ENCODE measurements at regions not wholly inside any gene's neighbourhood (a gene's known extent, or its start where the extent isn't known, plus 50 kb on each side); places are given as distances from the start of the nearest gene placed in this dataset.

DNA sequence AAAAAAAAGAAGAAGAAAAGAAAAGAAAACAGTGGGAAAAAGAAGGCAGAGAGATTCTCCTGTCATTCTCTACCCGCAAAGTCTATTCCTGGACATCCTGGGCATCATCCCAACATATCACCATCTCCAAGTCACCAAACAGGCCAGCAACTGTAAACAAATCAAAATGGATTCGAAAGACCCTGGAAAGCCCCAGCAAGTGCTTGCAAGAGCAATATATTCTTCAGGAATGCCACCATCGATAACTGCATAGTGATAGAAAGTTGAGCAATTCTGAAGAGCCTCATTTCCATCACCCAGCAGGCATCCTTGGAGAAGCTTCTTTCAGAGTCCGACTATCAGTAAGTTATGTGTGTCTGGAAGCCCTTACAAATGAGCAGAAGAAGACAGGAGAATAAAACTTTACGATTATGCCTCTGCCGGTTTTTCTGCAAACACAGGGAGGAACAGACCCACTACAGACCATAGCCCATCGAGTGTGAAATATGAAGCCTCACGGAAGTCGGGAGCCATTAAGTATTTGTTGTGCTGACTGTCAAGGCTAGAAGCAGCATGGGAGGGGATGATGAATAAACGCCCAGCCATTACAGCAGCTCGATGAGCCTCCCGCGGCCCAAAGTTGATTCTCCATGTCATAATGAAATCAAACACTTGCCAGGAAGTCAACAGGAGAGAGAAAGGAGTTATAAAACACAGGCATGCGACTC, 64.5 kb upstream of the SEC14L1 start:
- DNase-seq = no peak
- Mint-ChIP-seq H3K4me3 (ENCODE audit: unreplicated experiment) (no peak overlapping the region), H3K27ac (ENCODE audit: unreplicated experiment) (no peak overlapping the region), H3K9me3 (ENCODE audit: unreplicated experiment) (peaks cover 1% of the 10 kb centered on the region), H3K27me3 (ENCODE audit: unreplicated experiment) (peaks cover 4% of the 10 kb centered on the region), H3K4me1 (ENCODE audit: low read depth, unreplicated experiment) (no peaks in the 10 kb centered on the region), H3K36me3 (ENCODE audit: unreplicated experiment) (no peaks in the 10 kb centered on the region)
- TF ChIP-seq, protein P1, sequence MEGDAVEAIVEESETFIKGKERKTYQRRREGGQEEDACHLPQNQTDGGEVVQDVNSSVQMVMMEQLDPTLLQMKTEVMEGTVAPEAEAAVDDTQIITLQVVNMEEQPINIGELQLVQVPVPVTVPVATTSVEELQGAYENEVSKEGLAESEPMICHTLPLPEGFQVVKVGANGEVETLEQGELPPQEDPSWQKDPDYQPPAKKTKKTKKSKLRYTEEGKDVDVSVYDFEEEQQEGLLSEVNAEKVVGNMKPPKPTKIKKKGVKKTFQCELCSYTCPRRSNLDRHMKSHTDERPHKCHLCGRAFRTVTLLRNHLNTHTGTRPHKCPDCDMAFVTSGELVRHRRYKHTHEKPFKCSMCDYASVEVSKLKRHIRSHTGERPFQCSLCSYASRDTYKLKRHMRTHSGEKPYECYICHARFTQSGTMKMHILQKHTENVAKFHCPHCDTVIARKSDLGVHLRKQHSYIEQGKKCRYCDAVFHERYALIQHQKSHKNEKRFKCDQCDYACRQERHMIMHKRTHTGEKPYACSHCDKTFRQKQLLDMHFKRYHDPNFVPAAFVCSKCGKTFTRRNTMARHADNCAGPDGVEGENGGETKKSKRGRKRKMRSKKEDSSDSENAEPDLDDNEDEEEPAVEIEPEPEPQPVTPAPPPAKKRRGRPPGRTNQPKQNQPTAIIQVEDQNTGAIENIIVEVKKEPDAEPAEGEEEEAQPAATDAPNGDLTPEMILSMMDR (IDR thresholded peaks at IDR 0.05; ENCODE audit: partially characterized antibody, unreplicated experiment) = no peak

DNA sequence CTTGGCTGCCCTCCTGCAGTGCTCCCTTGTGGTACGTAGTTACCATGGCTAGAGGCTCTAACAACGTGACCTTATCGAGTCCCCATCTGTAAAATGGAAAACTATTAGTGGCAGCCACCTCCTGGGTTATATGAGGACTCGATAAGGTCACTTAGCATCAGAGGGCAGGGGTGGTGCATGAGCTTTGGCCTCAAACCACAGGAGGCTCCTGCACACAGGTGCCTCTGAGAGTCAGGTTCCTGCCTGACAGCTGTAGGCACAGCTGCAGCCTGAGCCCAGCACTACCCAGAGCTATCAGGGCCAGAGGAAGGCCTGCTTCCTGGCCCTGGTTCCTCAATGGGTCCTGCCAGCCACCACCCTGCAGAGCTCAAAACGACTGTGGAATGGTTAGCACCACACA, 57.2 kb upstream of the SEC14L1 start:
- Mint-ChIP-seq H3K36me3 (ENCODE audit: unreplicated experiment) (peaks cover 3% of the 10 kb centered on the region), H3K27me3 (ENCODE audit: unreplicated experiment) (peaks cover 1% of the 10 kb centered on the region), H3K4me1 (ENCODE audit: low read depth, unreplicated experiment) (no peaks in the 10 kb centered on the region), H3K27ac (ENCODE audit: unreplicated experiment) (no peak overlapping the region), H3K9me3 (ENCODE audit: unreplicated experiment) (peaks cover 2% of the 10 kb centered on the region), H3K4me3 (ENCODE audit: unreplicated experiment) (no peak overlapping the region)
- no peak for DNase-seq
- TF ChIP-seq, protein P1 (IDR thresholded peaks at IDR 0.05; ENCODE audit: partially characterized antibody, unreplicated experiment) = no peak

DNA sequence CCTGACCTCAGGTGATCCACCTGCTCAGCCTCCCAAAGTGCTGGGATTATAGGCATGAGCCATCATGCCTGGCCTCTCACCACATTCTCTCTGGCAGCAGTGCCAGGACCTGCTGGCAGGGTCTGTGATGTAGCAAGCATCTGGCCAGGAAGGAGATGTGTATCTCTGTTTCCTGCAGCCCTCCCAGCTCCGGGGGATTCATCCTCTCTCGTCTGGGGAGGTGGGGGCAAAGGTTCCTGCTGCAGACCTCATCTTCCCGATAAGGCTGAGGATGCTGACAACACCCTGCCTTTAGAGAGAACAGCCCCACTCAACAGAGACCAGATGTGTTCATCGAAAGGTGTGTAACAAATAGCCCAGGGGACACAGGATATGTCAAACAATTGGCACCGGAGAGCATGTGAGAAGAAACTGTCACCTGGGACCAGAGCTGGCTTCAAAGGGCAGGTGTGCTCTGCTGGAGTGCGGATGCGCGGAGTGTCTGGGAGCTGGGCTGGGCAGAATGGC, 54.8 kb upstream of the SEC14L1 start:
- peak overlapping the region; percentile 1 for H3K4me3 Mint-ChIP-seq (ENCODE audit: unreplicated experiment)
- H3K4me1 Mint-ChIP-seq (ENCODE audit: low read depth, unreplicated experiment) = peaks cover 2% of the 10 kb centered on the region
- H3K27me3 Mint-ChIP-seq (ENCODE audit: unreplicated experiment) = peaks cover 1% of the 10 kb centered on the region
- peaks cover 4% of the 10 kb centered on the region for H3K9me3 Mint-ChIP-seq (ENCODE audit: unreplicated experiment)
- TF ChIP-seq, protein P1 (IDR thresholded peaks at IDR 0.05; ENCODE audit: partially characterized antibody, unreplicated experiment) = no peak
- H3K27ac Mint-ChIP-seq (ENCODE audit: unreplicated experiment) = no peak overlapping the region
- peaks cover 3% of the 10 kb centered on the region for H3K36me3 Mint-ChIP-seq (ENCODE audit: unreplicated experiment)
- DNase-seq = no peak

DNA sequence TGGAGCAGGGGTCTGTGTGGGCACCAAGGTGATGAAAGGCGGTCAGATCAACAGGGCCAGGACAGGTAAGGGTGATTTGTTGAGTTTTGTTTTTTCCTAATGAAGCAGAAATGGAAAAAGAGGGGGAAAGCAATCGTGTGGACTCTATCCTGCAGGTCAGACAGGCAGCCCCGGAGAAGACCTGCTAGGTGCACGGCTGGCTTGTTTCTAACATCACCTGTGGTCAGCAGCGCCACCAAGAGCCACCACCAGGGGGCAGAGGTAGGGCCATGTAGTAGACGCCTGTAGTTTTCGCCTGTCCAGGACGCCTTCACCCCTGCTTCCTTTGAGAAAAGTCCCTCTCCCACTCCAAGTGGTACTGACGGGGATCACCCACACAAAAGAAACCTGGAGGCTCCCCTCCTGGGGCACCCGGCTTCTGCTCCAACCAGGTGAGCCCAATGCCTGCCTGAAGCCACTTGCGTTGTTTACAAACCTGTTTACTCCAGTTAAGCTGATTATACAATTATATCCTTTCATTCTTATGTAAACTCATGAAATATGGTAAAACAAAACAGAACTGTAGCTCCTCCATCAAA, 54.2 kb upstream of the SEC14L1 start:
- H3K4me1 Mint-ChIP-seq (ENCODE audit: low read depth, unreplicated experiment) = peaks cover 2% of the 10 kb centered on the region
- TF ChIP-seq, protein P1 (IDR thresholded peaks at IDR 0.05; ENCODE audit: partially characterized antibody, unreplicated experiment) = peak; percentile 97
- H3K4me3 Mint-ChIP-seq (ENCODE audit: unreplicated experiment) = peak overlapping the region; percentile 1
- peak; percentile 94 for DNase-seq
- peaks cover 4% of the 10 kb centered on the region for H3K9me3 Mint-ChIP-seq (ENCODE audit: unreplicated experiment)
- H3K27ac Mint-ChIP-seq (ENCODE audit: unreplicated experiment) = no peak overlapping the region
- peaks cover 3% of the 10 kb centered on the region for H3K36me3 Mint-ChIP-seq (ENCODE audit: unreplicated experiment)
- H3K27me3 Mint-ChIP-seq (ENCODE audit: unreplicated experiment) = peaks cover 1% of the 10 kb centered on the region
